CD14-positive monocyte (primary cell): ENCODE measurements at regions not wholly inside any gene's neighbourhood (a gene's known extent, or its start where the extent isn't known, plus 50 kb on each side); places are given as distances from the start of the nearest gene placed in this dataset.

Experiments used
- DNase-seq, 3 donors: peaks; one replicate each; pipeline ENCODE4 v3.0.0-alpha.2; 2011 to 2022
- H2AFZ ChIP-seq: 2 replicates; pipeline ENCODE4 v1.6.0; 2012; ENCODE audit warnings: mild to moderate bottlenecking, low read depth, low read length, inconsistent platforms; ENCODE audit not compliant: insufficient read depth, poor library complexity, severe bottlenecking
- H3K27ac ChIP-seq, 2 donors: 1 replicate in 1 of 2; 2 replicates in 1 of 2; pipeline ENCODE4 v1.5.1; 2012 to 2013; ENCODE audit warnings: low read length in 2 of 2, control low read depth in 1 of 2, inconsistent platforms in 1 of 2, low read depth in 1 of 2, mild to moderate bottlenecking in 1 of 2
- H3K27me3 ChIP-seq, 2 donors: one replicate each; pipeline versions ENCODE4 v1.6.0 to v1.6.1; 2011 to 2013; ENCODE audit warnings: low read length in 2 of 2; ENCODE audit not compliant: control insufficient read depth in 2 of 2, insufficient read depth in 2 of 2
- H3K36me3 ChIP-seq, 2 donors: replicated peaks in 1 of 2; 1 replicate in 1 of 2; 2 replicates in 1 of 2; pipeline versions ENCODE4 v1.5.1 to v1.6.1; 2012 to 2013; ENCODE audit warnings: low read length in 2 of 2, control low read depth in 1 of 2, inconsistent platforms in 1 of 2, mild to moderate bottlenecking in 1 of 2; ENCODE audit not compliant: insufficient read depth in 2 of 2, control insufficient read depth in 1 of 2
- H3K4me1 ChIP-seq, 2 donors: 1 replicate in 1 of 2; 2 replicates in 1 of 2; pipeline versions ENCODE4 v1.5.1 to v1.6.1; 2012 to 2013; ENCODE audit warnings: low read length in 2 of 2, control low read depth in 1 of 2, inconsistent platforms in 1 of 2, mild to moderate bottlenecking in 1 of 2, moderate library complexity in 1 of 2; ENCODE audit not compliant: insufficient read depth in 2 of 2, control insufficient read depth in 1 of 2
- H3K4me2 ChIP-seq: replicated peaks from 2 replicates; pipeline ENCODE3; 2012; ENCODE audit warnings: low read length, moderate library complexity, mild to moderate bottlenecking; ENCODE audit not compliant: poor library complexity, severe bottlenecking; ENCODE audit errors: extremely low read depth
- H3K4me3 ChIP-seq, 3 experiments: fragments of 200-600 bp in 1 of 3; sonication (generic) in 1 of 3; replicated peaks in 1 of 3; 1 replicate in 2 of 3; 2 replicates in 1 of 3; pipeline ENCODE4 v1.5.1; 2011 to 2013; ENCODE audit warnings: low read length in 3 of 3, mild to moderate bottlenecking in 3 of 3, control low read depth in 2 of 3, low read depth in 2 of 3, inconsistent platforms in 1 of 3, moderate library complexity in 1 of 3
- H3K79me2 ChIP-seq: 2 replicates; pipeline ENCODE4 v1.6.0; 2012; ENCODE audit warnings: mild to moderate bottlenecking, control low read depth, inconsistent platforms, low read length, moderate library complexity; ENCODE audit not compliant: insufficient read depth
- H3K9ac ChIP-seq: 2 replicates; pipeline ENCODE4 v1.6.0; 2017; ENCODE audit warnings: low read length, mild to moderate bottlenecking; ENCODE audit not compliant: insufficient read depth, poor library complexity, severe bottlenecking
- H3K9me3 ChIP-seq, 2 donors: replicated peaks in 1 of 2; 1 replicate in 1 of 2; 2 replicates in 1 of 2; pipeline versions ENCODE4 v1.5.1 to v1.6.1; 2012 to 2013; ENCODE audit warnings: low read length in 2 of 2, control low read depth in 1 of 2; ENCODE audit not compliant: control insufficient read depth in 1 of 2, insufficient read depth in 1 of 2
- H4K20me1 ChIP-seq: 2 replicates; pipeline ENCODE4 v1.6.0; 2012; ENCODE audit warnings: mild to moderate bottlenecking, low read length, control low read depth, moderate library complexity; ENCODE audit not compliant: insufficient read depth
- H3K27ac Mint-ChIP-seq, 7 donors: one replicate each; pipeline ENCODE4 v1.8.0; 2020; ENCODE audit warnings: mild to moderate bottlenecking in 7 of 7, mixed read lengths in 7 of 7, moderate library complexity in 6 of 7, inconsistent platforms in 2 of 7
- H3K27me3 Mint-ChIP-seq, 3 donors: one replicate each; pipeline ENCODE4 v1.8.0; 2021 to 2022; ENCODE audit warnings: low read depth in 3 of 3, mild to moderate bottlenecking in 3 of 3, mixed read lengths in 3 of 3, moderate library complexity in 3 of 3, inconsistent platforms in 1 of 3
- H3K36me3 Mint-ChIP-seq, 2 donors: one replicate each; pipeline ENCODE4 v1.8.0; 2020; ENCODE audit warnings: mixed read lengths in 2 of 2, inconsistent platforms in 1 of 2, mild to moderate bottlenecking in 1 of 2
- H3K4me1 Mint-ChIP-seq: one replicate; pipeline ENCODE4 v1.8.0; 2020; ENCODE audit warnings: mild to moderate bottlenecking, mixed read lengths
- H3K4me3 Mint-ChIP-seq, 2 donors: one replicate each; pipeline ENCODE4 v1.8.0; 2020; ENCODE audit warnings: mild to moderate bottlenecking in 2 of 2, mixed read lengths in 2 of 2, moderate library complexity in 1 of 2
- H3K9me3 Mint-ChIP-seq, 7 donors: one replicate each; pipeline ENCODE4 v1.8.0; 2020 to 2022; ENCODE audit warnings: mixed read lengths in 7 of 7, mild to moderate bottlenecking in 6 of 7, moderate library complexity in 6 of 7, inconsistent platforms in 2 of 7
- CTCF ChIP-seq: fragments of 200-600 bp; IDR thresholded peaks from one replicate; pipeline ENCODE4 v1.8.0; 2022; ENCODE audit warnings: antibody characterized with exemption, mild to moderate bottlenecking
- WGBS: methylation state at CpG from one replicate; pipeline ENCODE4 v1.1.5; 2013; ENCODE audit warnings: missing lambda C conversion rate; ENCODE audit not compliant: insufficient coverage; 5-methylcytosine and 5-hydroxymethylcytosine counted together
- intact Hi-C, 2 donors: fragments of 100-400 bp; cut with micrococcal nuclease; formaldehyde crosslinking; loops; one replicate each; pipeline versions ENCODE4 v1.15.0 to v1.15.1; 2023

- no peaks in the 10 kb centered on the region for H3K27me3 Mint-ChIP-seq
- Histone ChIP-seq H3K9ac (no peak overlapping the region), H3K9me3 (no peaks in the 10 kb centered on the region), H3K36me3 (no peaks in the 10 kb centered on the region), H4K20me1 (no peaks in the 10 kb centered on the region), H3K4me2 (no peak overlapping the region), H3K27me3 (no peaks in the 10 kb centered on the region), H3K4me1 (no peaks in the 10 kb centered on the region), H2AFZ (no peak overlapping the region), H3K4me3 (no peak overlapping the region), H3K27ac (no peak overlapping the region), H3K79me2 (no peaks in the 10 kb centered on the region)
- WGBS, result 10% methylated on average over 1 of the region's 1 CpG
- intact Hi-C loops, result no loop called here
- peaks cover 0 to 5% (median 0%) of the 10 kb centered on the region in 7 donors for H3K9me3 Mint-ChIP-seq
- no peak for TF ChIP-seq CTCF
- no peak overlapping the region for H3K4me3 Mint-ChIP-seq
- no peak for DNase-seq
- H3K4me1 Mint-ChIP-seq, result no peaks in the 10 kb centered on the region
- no peak overlapping the region for H3K27ac Mint-ChIP-seq
- H3K36me3 Mint-ChIP-seq, result no peaks in the 10 kb centered on the region
Measured at GRCh38 chr13:67421475-67421874, 191.3 kb upstream of the PCDH9 start.

GRCh38 chr13:67416047-67416925 lies 186.2 kb upstream of the PCDH9 start:
- Mint-ChIP-seq H3K27me3 (no peaks in the 10 kb centered on the region), H3K4me3 (no peak overlapping the region), H3K4me1 (no peaks in the 10 kb centered on the region), H3K36me3 (no peaks in the 10 kb centered on the region), H3K27ac (no peak overlapping the region), H3K9me3 (peaks cover 0 to 4% (median 2%) of the 10 kb centered on the region in 7 donors)
- H2AFZ ChIP-seq, result no peak overlapping the region
- no peak overlapping the region for H3K4me2 ChIP-seq
- H3K36me3 ChIP-seq, result no peaks in the 10 kb centered on the region
- no peak overlapping the region for H3K4me3 ChIP-seq
- H3K27me3 ChIP-seq, result no peaks in the 10 kb centered on the region
- no peaks in the 10 kb centered on the region for H3K4me1 ChIP-seq
- no peak overlapping the region for H3K9ac ChIP-seq
- no peak for TF ChIP-seq CTCF
- no peaks in the 10 kb centered on the region for H4K20me1 ChIP-seq
- WGBS, result 92% methylated on average over 8 of the region's 9 CpGs
- DNase-seq, result no peak
- intact Hi-C loops, result no loop called here
- no peak overlapping the region for H3K27ac ChIP-seq
- H3K9me3 ChIP-seq, result no peaks in the 10 kb centered on the region
- H3K79me2 ChIP-seq, result no peaks in the 10 kb centered on the region
